PFSK-1 (cell line): ENCODE measurements at regions not wholly inside any gene's neighbourhood (a gene's known extent, or its start where the extent isn't known, plus 50 kb on each side); places are given as distances from the start of the nearest gene placed in this dataset.

ENCODE experiments used
- FOXP2 ChIP-seq: optimal IDR thresholded peaks from 2 replicates; pipeline ENCODE3; 2011; ENCODE audit warnings: borderline replicate concordance, control low read depth, inconsistent platforms; ENCODE audit not compliant: insufficient read depth; ENCODE audit errors: extremely low read length, extremely low read depth
- POLR2AphosphoS5 ChIP-seq: IDR thresholded peaks from 2 replicates; pipeline ENCODE4 v1.6.1; 2012; ENCODE audit warnings: low read depth, mild to moderate bottlenecking, control low read depth, low read length, moderate library complexity
- SIN3A ChIP-seq: IDR thresholded peaks from 2 replicates; pipeline ENCODE4 v1.6.1; 2012; ENCODE audit warnings: mild to moderate bottlenecking, low read length, moderate library complexity, borderline replicate concordance; ENCODE audit not compliant: insufficient read depth
- TAF1 ChIP-seq: IDR thresholded peaks from 2 replicates; pipeline ENCODE4 v1.6.1; 2012; ENCODE audit warnings: low read length, control low read depth, borderline replicate concordance; ENCODE audit not compliant: insufficient read depth
- TF ChIP-seq, protein P1 (sequence below), 2 experiments: IDR thresholded peaks; 2 replicates each; pipeline versions ENCODE4 v1.6.1 to v1.8.0; 2011 to 2012; ENCODE audit warnings: low read depth in 2 of 2, low read length in 2 of 2, control low read depth in 1 of 2, inconsistent platforms in 1 of 2, mild to moderate bottlenecking in 1 of 2, moderate library complexity in 1 of 2; ENCODE audit not compliant: insufficient read depth in 1 of 2

DNA sequence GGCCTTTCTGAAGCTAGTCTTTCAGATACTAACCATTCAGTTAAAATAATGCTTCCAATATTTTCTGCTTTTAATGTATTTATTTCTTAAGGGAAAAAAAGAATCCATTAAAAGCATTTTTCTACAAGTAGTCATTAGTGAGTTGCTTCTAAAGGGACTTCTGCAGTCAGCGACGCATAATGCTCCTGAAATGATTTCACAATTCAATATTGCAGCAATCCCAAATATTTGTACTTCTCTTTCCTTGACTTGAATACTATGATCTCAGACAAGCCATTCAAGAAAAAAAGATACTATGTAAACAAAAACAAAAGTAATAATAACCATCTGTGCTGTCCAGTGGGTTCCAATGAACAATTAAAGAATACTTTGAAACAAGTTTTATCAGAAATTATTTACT, 681.0 kb downstream of the DIPK2A start:
- no peak for TF ChIP-seq POLR2AphosphoS5
- TF ChIP-seq FOXP2: no peak
- TF ChIP-seq, protein P1, sequence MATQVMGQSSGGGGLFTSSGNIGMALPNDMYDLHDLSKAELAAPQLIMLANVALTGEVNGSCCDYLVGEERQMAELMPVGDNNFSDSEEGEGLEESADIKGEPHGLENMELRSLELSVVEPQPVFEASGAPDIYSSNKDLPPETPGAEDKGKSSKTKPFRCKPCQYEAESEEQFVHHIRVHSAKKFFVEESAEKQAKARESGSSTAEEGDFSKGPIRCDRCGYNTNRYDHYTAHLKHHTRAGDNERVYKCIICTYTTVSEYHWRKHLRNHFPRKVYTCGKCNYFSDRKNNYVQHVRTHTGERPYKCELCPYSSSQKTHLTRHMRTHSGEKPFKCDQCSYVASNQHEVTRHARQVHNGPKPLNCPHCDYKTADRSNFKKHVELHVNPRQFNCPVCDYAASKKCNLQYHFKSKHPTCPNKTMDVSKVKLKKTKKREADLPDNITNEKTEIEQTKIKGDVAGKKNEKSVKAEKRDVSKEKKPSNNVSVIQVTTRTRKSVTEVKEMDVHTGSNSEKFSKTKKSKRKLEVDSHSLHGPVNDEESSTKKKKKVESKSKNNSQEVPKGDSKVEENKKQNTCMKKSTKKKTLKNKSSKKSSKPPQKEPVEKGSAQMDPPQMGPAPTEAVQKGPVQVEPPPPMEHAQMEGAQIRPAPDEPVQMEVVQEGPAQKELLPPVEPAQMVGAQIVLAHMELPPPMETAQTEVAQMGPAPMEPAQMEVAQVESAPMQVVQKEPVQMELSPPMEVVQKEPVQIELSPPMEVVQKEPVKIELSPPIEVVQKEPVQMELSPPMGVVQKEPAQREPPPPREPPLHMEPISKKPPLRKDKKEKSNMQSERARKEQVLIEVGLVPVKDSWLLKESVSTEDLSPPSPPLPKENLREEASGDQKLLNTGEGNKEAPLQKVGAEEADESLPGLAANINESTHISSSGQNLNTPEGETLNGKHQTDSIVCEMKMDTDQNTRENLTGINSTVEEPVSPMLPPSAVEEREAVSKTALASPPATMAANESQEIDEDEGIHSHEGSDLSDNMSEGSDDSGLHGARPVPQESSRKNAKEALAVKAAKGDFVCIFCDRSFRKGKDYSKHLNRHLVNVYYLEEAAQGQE (IDR thresholded peaks at IDR 0.05; ENCODE audit: insufficient read depth in 1 of 2, low read depth in 2 of 2, low read length in 2 of 2): no peak
- TF ChIP-seq TAF1: no peak
- TF ChIP-seq SIN3A: no peak

DNA sequence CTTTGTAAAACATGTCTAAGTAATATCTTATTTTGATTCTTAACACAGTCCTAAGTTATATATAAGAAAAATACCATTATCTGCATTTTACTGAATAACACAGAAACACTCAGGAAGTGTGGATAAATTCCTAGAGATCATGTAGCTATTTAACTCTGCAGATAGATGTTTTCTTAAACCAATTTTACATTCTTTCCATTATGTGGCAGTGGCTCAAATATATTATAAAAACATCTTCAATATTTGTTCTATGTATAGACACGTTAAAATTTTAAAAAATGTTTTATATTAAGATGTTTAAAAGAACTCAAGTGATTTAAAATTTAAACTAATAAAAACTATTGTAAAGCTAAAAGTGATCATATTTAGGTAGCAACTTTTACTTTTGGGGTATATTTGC, 683.8 kb downstream of the DIPK2A start:
- TF ChIP-seq TAF1: no peak

DNA sequence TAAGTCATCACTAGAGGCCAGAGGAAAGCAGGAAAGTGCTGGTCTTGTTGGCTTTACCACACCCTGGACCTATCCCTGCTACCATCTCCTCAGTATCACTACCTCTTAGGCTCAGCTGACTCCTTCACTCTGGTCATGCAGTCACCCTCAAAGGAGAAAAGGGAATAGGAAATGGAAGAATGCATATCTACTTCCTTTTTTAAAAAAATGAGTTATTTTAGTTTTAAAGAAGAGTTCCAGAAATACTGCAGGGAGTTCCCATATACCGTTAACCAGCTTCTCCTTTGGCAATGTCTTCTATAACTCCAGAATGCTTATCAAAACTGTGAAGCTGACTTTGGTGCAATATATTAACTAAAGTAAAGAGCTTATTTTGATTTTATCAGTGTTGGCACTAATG, 688.6 kb downstream of the DIPK2A start:
- TF ChIP-seq SIN3A: no peak
- no peak for TF ChIP-seq FOXP2
- no peak for TF ChIP-seq TAF1
- TF ChIP-seq, protein P1 (IDR thresholded peaks at IDR 0.05; ENCODE audit: insufficient read depth in 1 of 2, low read depth in 2 of 2, low read length in 2 of 2): no peak
- no peak for TF ChIP-seq POLR2AphosphoS5

DNA sequence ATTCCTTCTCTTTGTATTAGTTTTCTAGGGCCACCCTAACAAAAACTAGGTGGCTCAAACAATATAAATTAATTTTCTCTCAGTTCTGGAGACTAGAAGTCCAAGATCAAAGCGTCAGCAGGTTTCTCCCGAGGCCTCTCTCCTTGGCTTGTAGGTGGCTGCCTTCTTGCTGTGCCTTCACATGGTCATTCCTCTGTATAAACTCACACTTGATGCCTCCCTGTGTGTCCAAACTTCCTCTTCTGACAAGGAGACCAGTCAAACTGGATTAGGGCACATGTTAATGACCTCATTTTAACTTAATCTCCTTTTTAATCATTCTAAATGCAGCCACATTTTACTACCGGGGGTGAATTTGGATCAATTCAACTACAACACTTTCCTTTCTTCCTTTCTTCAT, 691.1 kb downstream of the DIPK2A start:
- TF ChIP-seq TAF1: no peak
- TF ChIP-seq SIN3A: no peak
- TF ChIP-seq FOXP2: no peak
- no peak for TF ChIP-seq POLR2AphosphoS5
- TF ChIP-seq, protein P1 (IDR thresholded peaks at IDR 0.05; ENCODE audit: insufficient read depth in 1 of 2, low read depth in 2 of 2, low read length in 2 of 2): no peak

DNA sequence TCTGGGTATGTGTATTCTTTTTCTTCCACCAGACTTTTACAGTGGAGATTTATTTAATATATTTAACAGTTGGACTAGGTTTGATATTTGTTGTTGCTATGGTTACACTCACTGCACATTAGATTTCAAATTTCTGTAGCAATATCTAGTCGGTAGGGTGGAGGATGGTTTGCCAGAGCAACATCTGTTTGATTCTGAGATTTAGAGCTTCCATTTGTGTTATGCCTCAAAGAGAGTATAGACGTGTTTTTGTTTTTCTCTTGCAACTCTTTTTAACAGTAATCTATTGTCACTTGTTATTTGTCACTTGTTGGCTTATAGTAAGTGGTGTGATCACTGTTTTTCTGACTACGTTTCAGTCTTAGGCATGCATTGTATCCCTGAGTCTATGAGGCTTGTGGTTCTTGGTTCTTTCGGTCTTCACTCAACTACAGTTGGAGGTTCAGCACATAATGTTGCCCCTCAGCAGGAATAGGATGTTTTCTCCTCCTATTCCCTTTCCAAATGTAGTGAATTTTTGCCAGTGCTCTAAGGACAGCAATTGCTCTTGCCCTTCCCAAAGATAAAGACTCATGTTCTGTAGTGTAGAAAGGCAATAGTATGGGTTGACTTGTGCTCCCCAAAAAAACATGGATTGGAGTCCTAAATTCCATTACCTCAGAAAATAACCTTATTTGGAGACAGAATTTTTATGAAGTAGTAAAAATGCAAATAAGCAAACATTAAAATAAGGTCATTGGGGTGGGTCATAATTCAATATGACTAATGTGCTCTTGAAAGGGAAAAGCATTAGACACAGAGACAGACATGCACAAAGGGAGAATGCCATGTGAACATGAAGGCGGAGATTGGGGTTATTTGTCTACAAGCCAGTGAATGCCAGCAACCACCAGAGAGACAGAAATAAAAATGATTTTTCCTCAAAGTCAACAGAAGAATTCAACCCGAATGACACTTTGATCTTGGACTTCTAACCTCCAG, 692.1 kb downstream of the DIPK2A start:
- TF ChIP-seq, protein P1 (IDR thresholded peaks at IDR 0.05; ENCODE audit: insufficient read depth in 1 of 2, low read depth in 2 of 2, low read length in 2 of 2): no peak
- TF ChIP-seq POLR2AphosphoS5 (no peak), FOXP2 (no peak), SIN3A (no peak), TAF1 (no peak)
